ENCODE measurements at regions not wholly inside any gene's neighbourhood (a gene's known extent, or its start where the extent isn't known, plus 50 kb on each side); places are given as distances from the start of the nearest gene placed in this dataset.

- Histone ChIP-seq H3K27me3 (ENCODE audit: control insufficient read depth, insufficient read depth, low read length) (no peaks in the 10 kb centered on the region), H3K36me3 (replicated peaks; ENCODE audit: control insufficient read depth, insufficient read depth, low read length) (peaks cover 1% of the 10 kb centered on the region), H3K4me3 (ENCODE audit: insufficient read depth, low read depth, low read length) (no peak overlapping the region)
- no peak for DNase-seq
These were observed 160.3 kb upstream of the TENM3 start for GRCh38 chr4:182082910-182083309.

GRCh38 chr4:182083671-182084410 is 159.4 kb upstream of the TENM3 start:
- Histone ChIP-seq H3K27me3 (ENCODE audit: control insufficient read depth, insufficient read depth, low read length) (no peaks in the 10 kb centered on the region), H3K36me3 (replicated peaks; ENCODE audit: control insufficient read depth, insufficient read depth, low read length) (peaks cover 1% of the 10 kb centered on the region), H3K4me3 (ENCODE audit: insufficient read depth, low read depth, low read length) (peak overlapping the region; percentile 27)
- DNase-seq: no peak

GRCh38 chr4:182085051-182085480 is 158.1 kb upstream of the TENM3 start:
- H3K36me3 ChIP-seq (replicated peaks; ENCODE audit: control insufficient read depth, insufficient read depth, low read length): no peaks in the 10 kb centered on the region; the same call in 1 of the 2 replicates
- peak; percentile 30 for DNase-seq
- peak overlapping the region; percentile 14; the same call in 1 of the 2 replicates for H3K4me3 ChIP-seq (ENCODE audit: insufficient read depth, low read depth, low read length)
- no peaks in the 10 kb centered on the region for H3K27me3 ChIP-seq (ENCODE audit: control insufficient read depth, insufficient read depth, low read length)

- Histone ChIP-seq H3K4me3 (ENCODE audit: insufficient read depth, low read depth, low read length) (no peak overlapping the region), H3K27me3 (ENCODE audit: control insufficient read depth, insufficient read depth, low read length) (no peaks in the 10 kb centered on the region), H3K36me3 (replicated peaks; ENCODE audit: control insufficient read depth, insufficient read depth, low read length) (no peaks in the 10 kb centered on the region)
- DNase-seq: no peak
These were observed 153.9 kb upstream of the TENM3 start for GRCh38 chr4:182089326-182089725.

GRCh38 chr4:182090186-182090585 is 153.0 kb upstream of the TENM3 start:
- no peak overlapping the region for H3K4me3 ChIP-seq (ENCODE audit: insufficient read depth, low read depth, low read length)
- DNase-seq: no peak
- no peaks in the 10 kb centered on the region for H3K27me3 ChIP-seq (ENCODE audit: control insufficient read depth, insufficient read depth, low read length)
- no peaks in the 10 kb centered on the region for H3K36me3 ChIP-seq (replicated peaks; ENCODE audit: control insufficient read depth, insufficient read depth, low read length)

GRCh38 chr4:182091128-182091527 is 152.1 kb upstream of the TENM3 start:
- Histone ChIP-seq H3K4me3 (ENCODE audit: insufficient read depth, low read depth, low read length) (no peak overlapping the region), H3K27me3 (ENCODE audit: control insufficient read depth, insufficient read depth, low read length) (no peaks in the 10 kb centered on the region), H3K36me3 (replicated peaks; ENCODE audit: control insufficient read depth, insufficient read depth, low read length) (no peaks in the 10 kb centered on the region)
- no peak for DNase-seq

- Histone ChIP-seq H3K36me3 (replicated peaks; ENCODE audit: control insufficient read depth, insufficient read depth, low read length) (no peaks in the 10 kb centered on the region), H3K27me3 (ENCODE audit: control insufficient read depth, insufficient read depth, low read length) (no peaks in the 10 kb centered on the region), H3K4me3 (ENCODE audit: insufficient read depth, low read depth, low read length) (no peak overlapping the region)
- no peak for DNase-seq
These were observed 149.8 kb upstream of the TENM3 start for GRCh38 chr4:182093431-182093831.

- Histone ChIP-seq H3K27me3 (ENCODE audit: control insufficient read depth, insufficient read depth, low read length) (no peaks in the 10 kb centered on the region), H3K4me3 (ENCODE audit: insufficient read depth, low read depth, low read length) (no peak overlapping the region), H3K36me3 (replicated peaks; ENCODE audit: control insufficient read depth, insufficient read depth, low read length) (no peaks in the 10 kb centered on the region)
- DNase-seq: no peak
These were observed 149.3 kb upstream of the TENM3 start for GRCh38 chr4:182093935-182094334.

GRCh38 chr4:182101618-182102017 is 141.6 kb upstream of the TENM3 start:
- DNase-seq: no peak
- H3K27me3 ChIP-seq (ENCODE audit: control insufficient read depth, insufficient read depth, low read length): no peaks in the 10 kb centered on the region
- H3K4me3 ChIP-seq (ENCODE audit: insufficient read depth, low read depth, low read length): no peak overlapping the region
- no peaks in the 10 kb centered on the region for H3K36me3 ChIP-seq (replicated peaks; ENCODE audit: control insufficient read depth, insufficient read depth, low read length)

GRCh38 chr4:182102576-182102975 is 140.6 kb upstream of the TENM3 start:
- DNase-seq: no peak
- Histone ChIP-seq H3K27me3 (ENCODE audit: control insufficient read depth, insufficient read depth, low read length) (no peaks in the 10 kb centered on the region), H3K4me3 (ENCODE audit: insufficient read depth, low read depth, low read length) (no peak overlapping the region), H3K36me3 (replicated peaks; ENCODE audit: control insufficient read depth, insufficient read depth, low read length) (no peaks in the 10 kb centered on the region)

GRCh38 chr4:182103614-182104319 is 139.4 kb upstream of the TENM3 start:
- Histone ChIP-seq H3K4me3 (ENCODE audit: insufficient read depth, low read depth, low read length) (no peak overlapping the region), H3K27me3 (ENCODE audit: control insufficient read depth, insufficient read depth, low read length) (no peaks in the 10 kb centered on the region), H3K36me3 (replicated peaks; ENCODE audit: control insufficient read depth, insufficient read depth, low read length) (no peaks in the 10 kb centered on the region)
- no peak for DNase-seq

GRCh38 chr4:182105416-182105815 is 137.8 kb upstream of the TENM3 start:
- Histone ChIP-seq H3K36me3 (replicated peaks; ENCODE audit: control insufficient read depth, insufficient read depth, low read length) (no peaks in the 10 kb centered on the region), H3K4me3 (ENCODE audit: insufficient read depth, low read depth, low read length) (no peak overlapping the region), H3K27me3 (ENCODE audit: control insufficient read depth, insufficient read depth, low read length) (no peaks in the 10 kb centered on the region)
- DNase-seq: no peak

GRCh38 chr4:182107931-182108330 is 135.3 kb upstream of the TENM3 start:
- no peak overlapping the region for H3K4me3 ChIP-seq (ENCODE audit: insufficient read depth, low read depth, low read length)
- DNase-seq: no peak

GRCh38 chr4:182111586-182111985 is 131.6 kb upstream of the TENM3 start:
- DNase-seq: no peak
- Histone ChIP-seq H3K36me3 (replicated peaks; ENCODE audit: control insufficient read depth, insufficient read depth, low read length) (no peaks in the 10 kb centered on the region), H3K4me3 (ENCODE audit: insufficient read depth, low read depth, low read length) (no peak overlapping the region), H3K27me3 (ENCODE audit: control insufficient read depth, insufficient read depth, low read length) (no peaks in the 10 kb centered on the region)

More at GRCh38 chr4:182107931-182108330, 135.3 kb upstream of the TENM3 start:
- H3K27me3 ChIP-seq (ENCODE audit: control insufficient read depth, insufficient read depth, low read length): no peaks in the 10 kb centered on the region
- H3K36me3 ChIP-seq (replicated peaks; ENCODE audit: control insufficient read depth, insufficient read depth, low read length): no peaks in the 10 kb centered on the region

GRCh38 chr4:182113779-182114178 is 129.4 kb upstream of the TENM3 start:
- Histone ChIP-seq H3K36me3 (replicated peaks; ENCODE audit: control insufficient read depth, insufficient read depth, low read length) (no peaks in the 10 kb centered on the region), H3K4me3 (ENCODE audit: insufficient read depth, low read depth, low read length) (no peak overlapping the region), H3K27me3 (ENCODE audit: control insufficient read depth, insufficient read depth, low read length) (no peaks in the 10 kb centered on the region)
- DNase-seq: no peak

Measured in H7 (cell line).